Lower leg skin (tissue), 3 donors: ENCODE measurements at regions not wholly inside any gene's neighbourhood (a gene's known extent, or its start where the extent isn't known, plus 50 kb on each side); places are given as distances from the start of the nearest gene placed in this dataset.

ENCODE experiments used
- CTCF ChIP-seq, 3 donors: fragments of 450-650 bp; IDR thresholded peaks; one replicate each; pipeline ENCODE4 v1.5.1; 2016; ENCODE audit warnings: antibody characterized with exemption in 3 of 3, mild to moderate bottlenecking in 3 of 3, moderate library complexity in 2 of 3
- POLR2A ChIP-seq, 2 donors: fragments of 450-650 bp; IDR thresholded peaks; one replicate each; pipeline ENCODE4 v1.6.1; 2016 to 2017; ENCODE audit warnings: antibody characterized with exemption in 2 of 2, mild to moderate bottlenecking in 1 of 2, moderate library complexity in 1 of 2

- TF ChIP-seq CTCF (IDR thresholded peaks at IDR 0.05) (no peak), POLR2A (IDR thresholded peaks at IDR 0.05) (no peak)
These were observed 147.5 kb upstream of the FUNDC1 start for GRCh38 chrX:44690129-44690528.
